A673 (cell line): ENCODE measurements at regions not wholly inside any gene's neighbourhood (a gene's known extent, or its start where the extent isn't known, plus 50 kb on each side); places are given as distances from the start of the nearest gene placed in this dataset.

ENCODE experiments used
- BruUV-seq: library from RNA; stranded (reverse); fragments of 400-500 nt; replicated peaks from 2 replicates; lab custom pipeline; 2021; lab: Mats Ljungman, UMichigan
- CTCF ChIA-PET: fragments of 300-600 bp; sonication (Branson Sonifier 250); formaldehyde crosslinking; loops from one replicate; lab custom pipeline; 2022; ENCODE audit warnings: antibody characterized with exemption; lab: Charles Lee
- POLR2A ChIA-PET: fragments of 300-600 bp; sonication (Branson Sonifier 250); formaldehyde crosslinking; loops from one replicate; lab custom pipeline; 2022; ENCODE audit warnings: antibody characterized with exemption; ENCODE audit not compliant: low non-redundant PET; lab: Charles Lee
- DNase-seq: peaks from one replicate; pipeline ENCODE4 v3.0.0-alpha.2; 2015; ENCODE audit warnings: low spot score
- H3K27ac ChIP-seq: fragments of 200-600 bp; sonication (generic); 2 replicates; pipeline ENCODE4 v1.5.1; 2016; ENCODE audit warnings: mixed run types, low read depth, mild to moderate bottlenecking, mixed read lengths, antibody characterized with exemption, low read length; ENCODE audit not compliant: poor library complexity, severe bottlenecking
- H3K27me3 ChIP-seq: fragments of 200-600 bp; sonication (generic); replicated peaks from 2 replicates; pipeline ENCODE4 v1.6.1; 2017; ENCODE audit warnings: mixed run types, low read depth, mild to moderate bottlenecking, mixed read lengths, antibody characterized with exemption, low read length; ENCODE audit not compliant: insufficient read depth, poor library complexity
- H3K36me3 ChIP-seq: fragments of 200-600 bp; sonication (generic); 2 replicates; pipeline ENCODE4 v1.6.1; 2016; ENCODE audit warnings: mixed run types, mild to moderate bottlenecking, mixed read lengths, antibody characterized with exemption, low read length; ENCODE audit not compliant: insufficient read depth, poor library complexity, severe bottlenecking
- H3K4me1 ChIP-seq: fragments of 200-600 bp; sonication (generic); 2 replicates; pipeline ENCODE4 v1.6.1; 2017; ENCODE audit warnings: mixed run types, mild to moderate bottlenecking, mixed read lengths, antibody characterized with exemption, low read length; ENCODE audit not compliant: insufficient read depth, poor library complexity, severe bottlenecking
- H3K4me3 ChIP-seq: fragments of 200-600 bp; sonication (generic); 2 replicates; pipeline ENCODE4 v1.5.1; 2016; ENCODE audit warnings: low read depth, mixed run types, mild to moderate bottlenecking, mixed read lengths, low read length; ENCODE audit not compliant: poor library complexity, severe bottlenecking
- H3K9me3 ChIP-seq: fragments of 200-600 bp; sonication (generic); 2 replicates; pipeline ENCODE4 v1.6.1; 2016; ENCODE audit warnings: mixed run types, low read depth, mild to moderate bottlenecking, mixed read lengths, antibody characterized with exemption, low read length; ENCODE audit not compliant: poor library complexity, severe bottlenecking
- EZH2 ChIP-seq: fragments of 200-600 bp; sonication (generic); IDR thresholded peaks from 2 replicates; pipeline ENCODE4 v1.6.1; 2017; ENCODE audit warnings: borderline replicate concordance, low read depth, mild to moderate bottlenecking, mixed read lengths, antibody characterized with exemption, low read length; ENCODE audit not compliant: poor library complexity, severe bottlenecking
- intact Hi-C: fragments of 100-400 bp; cut with micrococcal nuclease; formaldehyde crosslinking; loops from one replicate; pipeline ENCODE4 v1.10.0; 2022; ENCODE audit not compliant: unreplicated experiment
- TF ChIP-seq, protein P1 (sequence below): fragments of 300-800, 200-600 bp; sonication (generic); conservative IDR thresholded peaks from 2 replicates; pipeline ENCODE4 v1.5.1; 2017; ENCODE audit warnings: low read depth, mild to moderate bottlenecking, antibody characterized with exemption, low read length, moderate library complexity, mixed read lengths

- CTCF ChIA-PET = no interaction called here
- no peak overlapping the region for H3K27ac ChIP-seq
- H3K27me3 ChIP-seq = no peaks in the 10 kb centered on the region
- H3K4me1 ChIP-seq = no peaks in the 10 kb centered on the region
- no peaks in the 10 kb centered on the region for H3K36me3 ChIP-seq
- no peaks in the 10 kb centered on the region for H3K9me3 ChIP-seq
- POLR2A ChIA-PET = no interaction called here
- no peak for DNase-seq
- intact Hi-C loops = no loop called here
- no peak for TF ChIP-seq EZH2
- TF ChIP-seq, protein P1, sequence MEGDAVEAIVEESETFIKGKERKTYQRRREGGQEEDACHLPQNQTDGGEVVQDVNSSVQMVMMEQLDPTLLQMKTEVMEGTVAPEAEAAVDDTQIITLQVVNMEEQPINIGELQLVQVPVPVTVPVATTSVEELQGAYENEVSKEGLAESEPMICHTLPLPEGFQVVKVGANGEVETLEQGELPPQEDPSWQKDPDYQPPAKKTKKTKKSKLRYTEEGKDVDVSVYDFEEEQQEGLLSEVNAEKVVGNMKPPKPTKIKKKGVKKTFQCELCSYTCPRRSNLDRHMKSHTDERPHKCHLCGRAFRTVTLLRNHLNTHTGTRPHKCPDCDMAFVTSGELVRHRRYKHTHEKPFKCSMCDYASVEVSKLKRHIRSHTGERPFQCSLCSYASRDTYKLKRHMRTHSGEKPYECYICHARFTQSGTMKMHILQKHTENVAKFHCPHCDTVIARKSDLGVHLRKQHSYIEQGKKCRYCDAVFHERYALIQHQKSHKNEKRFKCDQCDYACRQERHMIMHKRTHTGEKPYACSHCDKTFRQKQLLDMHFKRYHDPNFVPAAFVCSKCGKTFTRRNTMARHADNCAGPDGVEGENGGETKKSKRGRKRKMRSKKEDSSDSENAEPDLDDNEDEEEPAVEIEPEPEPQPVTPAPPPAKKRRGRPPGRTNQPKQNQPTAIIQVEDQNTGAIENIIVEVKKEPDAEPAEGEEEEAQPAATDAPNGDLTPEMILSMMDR = no peak
- H3K4me3 ChIP-seq = no peak overlapping the region
- no TSS peak for BruUV-seq
Observed at GRCh38 chr2:2567776-2568175, 236.7 kb upstream of the MYT1L start.

DNA sequence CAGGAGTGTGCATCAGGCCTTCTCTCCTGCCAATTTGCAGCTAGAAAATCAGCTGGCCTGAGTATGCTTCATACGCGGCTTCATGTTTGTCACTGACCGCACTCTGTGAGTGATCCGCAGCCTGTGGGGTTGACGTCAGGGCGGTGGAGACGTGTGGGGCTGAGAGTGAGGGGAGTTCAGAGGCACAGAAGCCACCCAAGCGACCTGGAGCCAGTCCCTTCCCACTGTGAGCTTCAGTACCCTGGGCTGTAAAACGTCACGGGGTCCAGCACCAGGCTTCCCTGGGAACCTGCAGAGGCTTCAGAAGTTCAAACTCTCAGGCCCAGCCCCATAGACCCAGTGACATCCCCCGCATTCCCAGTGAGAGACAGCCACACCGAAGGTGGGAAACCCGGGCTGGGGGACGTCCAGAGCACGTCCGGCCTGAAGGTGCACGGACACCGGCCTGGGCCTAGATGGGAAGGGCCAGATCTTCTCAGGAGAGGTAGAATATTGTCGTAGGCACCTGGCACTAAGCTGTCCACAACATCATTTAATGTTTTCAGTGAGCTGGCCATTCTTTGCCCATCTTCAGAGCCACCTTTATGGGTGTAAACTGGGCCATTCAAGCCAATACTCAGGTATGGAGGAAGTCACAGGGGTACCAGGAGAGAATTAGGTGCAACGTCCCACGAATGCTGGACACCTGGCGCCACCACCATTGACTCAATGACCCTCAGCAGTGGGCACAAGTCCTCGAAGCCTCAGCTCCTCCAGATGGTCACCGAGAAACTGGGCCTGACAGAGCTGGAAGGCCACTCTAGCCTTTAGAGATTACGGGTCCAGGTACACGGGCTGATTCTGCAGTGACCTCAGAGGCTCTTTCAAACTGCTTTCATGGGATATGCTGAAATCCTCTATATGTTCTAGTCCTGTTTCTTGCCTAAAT, 235.6 kb upstream of the MYT1L start:
- Histone ChIP-seq H3K27ac (no peak overlapping the region), H3K9me3 (no peaks in the 10 kb centered on the region), H3K4me1 (no peaks in the 10 kb centered on the region), H3K36me3 (no peaks in the 10 kb centered on the region), H3K4me3 (no peak overlapping the region), H3K27me3 (no peaks in the 10 kb centered on the region)
- intact Hi-C loops = no loop called here
- ChIA-PET POLR2A (no interaction called here), CTCF (interaction anchor here (0.6 kb wide), 1 partner anchor 1427 kb away, joined by 3 read pairs; no protein-coding TSS in a partner anchor)
- no TSS peak for BruUV-seq
- no peak for TF ChIP-seq EZH2
- TF ChIP-seq, protein P1 = no peak
- DNase-seq = no peak

DNA sequence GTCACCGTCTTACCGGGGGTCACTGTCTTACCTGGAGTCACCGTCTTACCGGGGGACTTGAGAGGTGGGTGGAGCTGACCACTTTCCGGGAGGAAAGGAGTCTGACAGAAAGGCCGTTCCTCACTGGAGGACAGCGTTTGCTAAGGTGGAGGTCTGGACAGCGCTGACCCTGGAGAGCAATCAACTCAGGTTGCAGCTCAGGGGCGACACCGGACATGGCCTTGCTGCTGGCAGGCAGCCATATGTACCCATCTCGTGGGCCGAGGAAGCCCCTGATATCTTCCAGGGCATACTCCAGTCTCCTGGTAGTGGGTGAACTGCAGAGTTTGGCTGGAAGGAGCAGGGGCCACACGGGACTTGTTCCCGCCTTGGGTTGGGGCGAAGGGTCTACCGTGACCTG, 234.6 kb upstream of the MYT1L start:
- POLR2A ChIA-PET = no interaction called here
- Histone ChIP-seq H3K27ac (no peak overlapping the region), H3K4me3 (no peak overlapping the region), H3K36me3 (no peaks in the 10 kb centered on the region), H3K27me3 (no peaks in the 10 kb centered on the region), H3K9me3 (no peaks in the 10 kb centered on the region), H3K4me1 (no peaks in the 10 kb centered on the region)
- DNase-seq = no peak
- CTCF ChIA-PET = no interaction called here
- no peak for TF ChIP-seq EZH2
- TF ChIP-seq, protein P1 = no peak
- intact Hi-C loops = no loop called here
- no TSS peak for BruUV-seq
